ENCODE measurements at regions not wholly inside any gene's neighbourhood (a gene's known extent, or its start where the extent isn't known, plus 50 kb on each side); places are given as distances from the start of the nearest gene placed in this dataset.

GRCh38 chr2:239640676-239641578, 240.1 kb upstream of the HDAC4 start:
- no peak for DNase-seq

GRCh38 chr2:239640210-239640609, 239.4 kb upstream of the HDAC4 start:
- DNase-seq: no peak

GRCh38 chr2:239639421-239640185, 238.8 kb upstream of the HDAC4 start:
- DNase-seq: no peak

GRCh38 chr2:239638376-239638775, 237.6 kb upstream of the HDAC4 start:
- DNase-seq: no peak

- DNase-seq: no peak
These were observed 236.0 kb upstream of the HDAC4 start for GRCh38 chr2:239636808-239637207.

- DNase-seq: no peak
These were observed 233.9 kb upstream of the HDAC4 start for GRCh38 chr2:239634769-239635168.

- no peak for DNase-seq
These were observed 229.9 kb upstream of the HDAC4 start for GRCh38 chr2:239630618-239631286.

- no peak for DNase-seq
These were observed 229.3 kb upstream of the HDAC4 start for GRCh38 chr2:239629926-239630617.

- no peak for DNase-seq
These were observed 226.3 kb upstream of the HDAC4 start for GRCh38 chr2:239626961-239627592.

- DNase-seq: no peak
These were observed 225.3 kb upstream of the HDAC4 start for GRCh38 chr2:239625971-239626734.

GRCh38 chr2:239625156-239625845, 224.5 kb upstream of the HDAC4 start:
- no peak for DNase-seq

GRCh38 chr2:239621611-239622010, 220.8 kb upstream of the HDAC4 start:
- no peak for DNase-seq

GRCh38 chr2:239619369-239619768, 218.5 kb upstream of the HDAC4 start:
- DNase-seq: no peak

- DNase-seq: no peak
These were observed 215.9 kb upstream of the HDAC4 start for GRCh38 chr2:239616729-239617128.

- DNase-seq: no peak
These were observed 211.3 kb upstream of the HDAC4 start for GRCh38 chr2:239612133-239612532.

GRCh38 chr2:239611222-239611795, 210.5 kb upstream of the HDAC4 start:
- no peak for DNase-seq

- no peak for DNase-seq
These were observed 209.8 kb upstream of the HDAC4 start for GRCh38 chr2:239610457-239611221.

GRCh38 chr2:239609607-239610310, 208.9 kb upstream of the HDAC4 start:
- DNase-seq: no peak

GRCh38 chr2:239609162-239609561, 208.3 kb upstream of the HDAC4 start:
- DNase-seq: no peak

All from activated gamma-delta T cell treated with Interleukin-2 at 50 U/mL for 16 hours (primary cell).